Nephron progenitor cell (in vitro differentiated cells): ENCODE measurements at regions not wholly inside any gene's neighbourhood (a gene's known extent, or its start where the extent isn't known, plus 50 kb on each side); places are given as distances from the start of the nearest gene placed in this dataset.

Experiments used
- DNase-seq: peaks from one replicate; pipeline ENCODE4 v3.0.0; 2021
- H3K27ac Mint-ChIP-seq: 2 replicates; pipeline ENCODE4 v1.8.0; 2021; ENCODE audit warnings: mild to moderate bottlenecking, moderate library complexity, mixed read lengths
- H3K27me3 Mint-ChIP-seq: 2 replicates; pipeline ENCODE4 v1.8.0; 2021; ENCODE audit warnings: mild to moderate bottlenecking, low read depth, mixed read lengths; ENCODE audit not compliant: poor library complexity
- H3K36me3 Mint-ChIP-seq: 2 replicates; pipeline ENCODE4 v1.8.0; 2021; ENCODE audit warnings: low read depth, mixed read lengths
- H3K4me1 Mint-ChIP-seq: 2 replicates; pipeline ENCODE4 v1.8.0; 2021; ENCODE audit warnings: mixed read lengths
- H3K4me3 Mint-ChIP-seq: 2 replicates; pipeline ENCODE4 v1.8.0; 2021; ENCODE audit warnings: mild to moderate bottlenecking, moderate library complexity, mixed read lengths
- H3K9me3 Mint-ChIP-seq: 2 replicates; pipeline ENCODE4 v1.8.0; 2021; ENCODE audit warnings: mild to moderate bottlenecking, moderate library complexity, mixed read lengths
- CTCF ChIP-seq: fragments of 200-600 bp; sonication (generic); IDR thresholded peaks from 2 replicates; pipeline ENCODE4 v1.5.0; 2021; ENCODE audit warnings: antibody characterized with exemption

DNA sequence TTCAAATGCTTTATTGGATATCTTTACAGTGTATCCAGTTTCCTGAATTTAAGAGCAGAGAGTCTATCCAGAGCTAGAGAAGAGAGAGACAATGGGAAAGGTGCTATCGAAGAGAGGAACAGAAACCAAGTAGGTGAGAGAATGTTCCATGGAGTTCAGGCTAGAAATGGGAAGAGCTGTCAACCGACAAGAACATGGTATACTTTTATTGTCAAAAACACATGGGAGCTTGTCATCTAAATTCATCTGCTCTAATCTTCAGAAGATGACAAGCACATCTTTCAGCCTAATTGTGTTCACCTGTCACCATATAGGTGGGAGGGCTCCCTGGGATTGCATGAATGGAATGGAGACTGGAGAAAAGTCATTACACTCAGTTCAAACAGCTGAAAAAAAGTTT lies 690.4 kb upstream of the LRATD1 start:
- no peaks in the 10 kb centered on the region for H3K36me3 Mint-ChIP-seq
- no peak for TF ChIP-seq CTCF
- H3K4me1 Mint-ChIP-seq: no peaks in the 10 kb centered on the region
- no peaks in the 10 kb centered on the region for H3K9me3 Mint-ChIP-seq
- no peak for DNase-seq
- no peaks in the 10 kb centered on the region for H3K27me3 Mint-ChIP-seq
- H3K4me3 Mint-ChIP-seq: no peak overlapping the region
- H3K27ac Mint-ChIP-seq: no peak overlapping the region

DNA sequence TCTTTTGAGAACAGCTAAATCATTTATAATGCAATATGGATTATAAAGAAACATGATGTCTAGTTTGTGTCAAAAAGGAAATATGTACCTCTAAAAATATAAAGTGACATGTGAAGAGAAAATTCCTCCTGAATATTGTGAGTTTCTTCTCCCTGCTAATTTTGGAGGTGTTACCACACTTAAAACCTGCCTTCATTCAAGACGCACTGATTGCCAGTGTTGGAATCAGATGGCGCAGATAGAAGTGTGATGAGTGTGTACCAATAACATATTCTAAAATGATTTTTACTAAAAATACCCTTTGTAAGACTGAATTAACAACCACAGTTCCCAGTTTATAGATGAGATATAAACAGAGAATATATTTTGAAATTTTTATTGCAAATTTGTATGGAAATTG lies 681.8 kb upstream of the LRATD1 start:
- Mint-ChIP-seq H3K27me3 (peaks cover 9% of the 10 kb centered on the region), H3K4me3 (no peak overlapping the region), H3K4me1 (no peaks in the 10 kb centered on the region), H3K36me3 (no peaks in the 10 kb centered on the region), H3K27ac (no peak overlapping the region), H3K9me3 (no peaks in the 10 kb centered on the region)
- no peak for DNase-seq
- no peak for TF ChIP-seq CTCF

GRCh38 chr2:13968811-13969210 lies 663.7 kb upstream of the LRATD1 start:
- no peak for DNase-seq
- H3K4me3 Mint-ChIP-seq: no peak overlapping the region
- no peaks in the 10 kb centered on the region for H3K36me3 Mint-ChIP-seq
- no peaks in the 10 kb centered on the region for H3K9me3 Mint-ChIP-seq
- no peak overlapping the region for H3K27ac Mint-ChIP-seq
- TF ChIP-seq CTCF: no peak
- no peaks in the 10 kb centered on the region for H3K27me3 Mint-ChIP-seq
- H3K4me1 Mint-ChIP-seq: no peaks in the 10 kb centered on the region

DNA sequence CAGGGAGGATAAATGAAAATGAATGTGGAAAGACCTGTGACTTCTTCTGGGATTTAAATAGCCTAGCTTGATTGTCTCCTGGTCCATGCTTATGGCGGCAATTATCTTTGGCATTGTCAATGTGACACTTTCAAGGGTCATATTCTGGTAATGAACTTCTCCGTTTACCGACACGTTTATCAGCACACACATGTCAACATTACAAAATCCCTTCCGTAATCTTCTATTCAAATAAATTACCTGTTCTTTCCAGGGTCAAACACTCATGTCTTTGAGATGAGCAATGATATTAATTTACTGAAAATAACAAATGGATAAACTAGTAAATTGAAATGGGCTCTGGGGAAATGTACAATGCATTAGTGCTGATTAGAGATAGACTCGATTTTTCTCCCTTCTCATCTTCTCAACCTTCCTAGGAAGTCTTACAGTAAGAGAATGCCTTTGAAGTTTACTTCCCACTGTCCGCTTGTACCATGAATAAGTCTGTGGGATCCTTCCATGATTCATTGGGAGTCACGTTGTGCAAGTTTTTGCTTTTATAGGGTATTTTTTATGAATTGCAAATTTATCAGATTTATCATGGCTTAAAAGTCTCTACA lies 646.3 kb upstream of the LRATD1 start:
- Mint-ChIP-seq H3K4me1 (no peaks in the 10 kb centered on the region), H3K9me3 (peaks cover 15% of the 10 kb centered on the region), H3K4me3 (no peak overlapping the region), H3K27ac (no peak overlapping the region), H3K36me3 (no peaks in the 10 kb centered on the region), H3K27me3 (no peaks in the 10 kb centered on the region)
- no peak for DNase-seq
- TF ChIP-seq CTCF: no peak

- H3K36me3 Mint-ChIP-seq: no peaks in the 10 kb centered on the region
- H3K4me3 Mint-ChIP-seq: no peak overlapping the region
- no peaks in the 10 kb centered on the region for H3K27me3 Mint-ChIP-seq
- no peak overlapping the region for H3K27ac Mint-ChIP-seq
- no peak for DNase-seq
- peaks cover 32% of the 10 kb centered on the region for H3K9me3 Mint-ChIP-seq
- no peaks in the 10 kb centered on the region for H3K4me1 Mint-ChIP-seq
- no peak for TF ChIP-seq CTCF
Measured at GRCh38 chr2:13996527-13996926, 636.0 kb upstream of the LRATD1 start.

DNA sequence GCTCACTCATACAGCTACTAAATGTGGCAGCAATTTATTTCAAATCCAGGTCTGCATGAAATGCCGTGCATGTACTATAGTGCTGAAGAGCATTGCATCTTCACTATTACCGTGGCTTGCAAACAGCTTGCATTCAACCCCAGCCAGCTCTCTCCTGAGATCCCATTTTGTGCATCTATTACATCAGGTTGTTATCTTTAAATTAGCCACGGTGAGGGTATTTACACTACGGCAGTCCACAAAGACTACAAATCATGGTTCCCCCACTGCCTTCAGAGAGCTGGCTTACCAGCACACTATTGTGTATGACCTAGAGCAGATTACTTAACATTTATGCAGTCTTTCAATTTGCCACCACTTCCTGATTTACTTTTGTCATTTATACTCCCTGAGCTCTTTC lies 621.3 kb upstream of the LRATD1 start:
- DNase-seq: no peak
- peaks cover 37% of the 10 kb centered on the region for H3K4me1 Mint-ChIP-seq
- TF ChIP-seq CTCF: no peak
- H3K27ac Mint-ChIP-seq: no peak overlapping the region
- peaks cover 17% of the 10 kb centered on the region for H3K27me3 Mint-ChIP-seq
- H3K4me3 Mint-ChIP-seq: peak overlapping the region; percentile 35
- H3K36me3 Mint-ChIP-seq: peaks cover 15% of the 10 kb centered on the region
- H3K9me3 Mint-ChIP-seq: peaks cover 47% of the 10 kb centered on the region
